GM21723 (cell line): ENCODE measurements at regions not wholly inside any gene's neighbourhood (a gene's known extent, or its start where the extent isn't known, plus 50 kb on each side); places are given as distances from the start of the nearest gene placed in this dataset.
"Not testable (repeated sequence)": the region's sequence is repeated elsewhere in the genome, so short reads cannot be mapped to it uniquely, and the experiment has no call there.

Experiments
- ATAC-seq: cut with Tn5 transposase; IDR thresholded peaks from one replicate; pipeline ENCODE4 v1.9.1; 2021; ENCODE audit warnings: mild to moderate bottlenecking, moderate library complexity; ENCODE audit not compliant: unreplicated experiment

DNA sequence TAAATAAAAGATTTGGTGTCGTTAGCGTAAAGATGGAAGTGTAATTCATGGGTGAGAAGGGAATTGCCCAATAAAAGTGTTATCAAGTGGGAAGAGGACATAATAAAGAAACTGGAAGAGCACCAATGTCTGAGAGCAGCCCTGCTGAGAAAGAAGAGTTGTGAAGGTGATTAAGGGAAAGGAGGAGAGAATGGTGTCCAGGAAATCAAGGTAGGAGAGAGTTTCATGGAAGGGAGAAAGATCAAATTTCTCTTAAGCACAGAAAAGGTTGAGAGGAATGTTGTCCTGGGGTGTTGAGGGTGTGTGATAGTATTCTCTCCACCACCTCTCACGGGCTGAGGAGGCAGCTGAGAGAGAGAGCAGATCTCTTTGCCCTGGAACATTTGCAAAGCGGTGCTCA, 339.7 kb downstream of the SATB1 start:
- ATAC-seq = no peak

DNA sequence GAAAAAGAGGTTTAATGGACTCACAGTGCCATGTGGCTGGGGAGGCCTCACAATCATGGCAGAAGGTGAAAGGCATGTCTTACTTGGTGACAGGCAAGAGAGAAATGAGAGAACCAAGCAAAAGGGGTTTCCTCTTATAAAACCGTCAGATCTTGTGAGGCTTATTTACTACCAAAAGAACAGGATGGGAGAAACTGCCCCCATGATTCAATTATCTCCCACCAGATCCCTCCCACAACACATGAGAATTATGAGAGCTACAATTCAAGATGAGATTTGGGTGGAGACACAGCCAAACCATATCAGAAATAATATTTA, 340.8 kb upstream of the TBC1D5 start:
- not testable (repeated sequence) for ATAC-seq

DNA sequence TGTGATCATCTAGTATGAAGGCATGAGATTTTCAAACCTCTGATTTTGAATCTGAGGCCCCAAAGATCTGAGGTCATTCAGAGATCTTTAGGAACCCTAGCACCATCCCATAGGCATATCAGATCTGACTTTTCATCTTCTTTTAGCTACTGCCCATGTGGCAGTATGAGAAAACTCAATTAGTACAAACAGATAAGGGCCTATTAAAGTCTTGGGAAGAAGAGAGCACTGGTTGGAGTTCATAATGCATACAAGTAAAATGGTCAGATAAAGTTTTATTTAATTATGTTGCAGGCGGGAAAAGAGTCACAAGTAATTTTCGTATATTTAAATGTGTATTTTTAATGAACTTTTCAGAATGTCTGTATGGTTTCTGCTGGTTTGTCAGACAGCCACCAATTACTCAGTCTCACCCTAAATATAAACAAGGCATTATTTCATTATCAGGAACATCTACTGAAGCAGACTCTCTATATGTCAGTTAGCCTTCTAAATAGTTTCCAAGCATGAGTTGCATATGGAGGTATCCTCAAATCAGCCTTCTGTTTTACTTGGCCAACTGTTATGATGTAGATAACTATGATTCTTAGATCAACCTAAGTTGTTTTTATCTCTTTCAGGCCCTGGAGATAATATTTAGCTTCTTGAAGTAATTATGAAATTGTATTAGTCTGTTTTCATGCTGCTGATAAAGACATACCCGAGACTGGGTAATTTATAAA, 340.3 kb upstream of the TBC1D5 start:
- ATAC-seq = no peak

DNA sequence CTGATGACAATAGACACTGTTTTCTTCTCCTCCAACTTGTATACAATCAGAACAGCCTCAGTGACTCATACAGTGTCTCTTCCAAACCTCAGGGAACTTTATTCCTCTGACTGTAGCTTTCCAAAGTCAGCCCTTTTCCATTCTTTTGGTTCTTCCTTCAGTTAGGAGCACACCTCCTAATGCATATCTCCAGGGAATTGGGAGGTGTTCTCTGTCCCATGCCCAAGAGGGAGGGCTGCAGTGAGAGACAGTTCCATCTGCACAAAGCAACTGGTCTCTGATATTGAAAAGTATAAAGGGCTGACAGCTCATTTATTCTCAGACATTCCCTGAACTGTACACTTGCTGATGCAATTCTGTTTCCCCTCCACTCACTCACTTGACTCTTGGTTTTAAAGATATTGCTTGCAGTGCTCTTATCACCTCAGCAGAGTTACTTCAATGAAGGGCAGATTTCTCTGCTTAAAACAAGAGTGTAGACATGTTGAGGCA, 337.8 kb upstream of the TBC1D5 start:
- no peak for ATAC-seq

DNA sequence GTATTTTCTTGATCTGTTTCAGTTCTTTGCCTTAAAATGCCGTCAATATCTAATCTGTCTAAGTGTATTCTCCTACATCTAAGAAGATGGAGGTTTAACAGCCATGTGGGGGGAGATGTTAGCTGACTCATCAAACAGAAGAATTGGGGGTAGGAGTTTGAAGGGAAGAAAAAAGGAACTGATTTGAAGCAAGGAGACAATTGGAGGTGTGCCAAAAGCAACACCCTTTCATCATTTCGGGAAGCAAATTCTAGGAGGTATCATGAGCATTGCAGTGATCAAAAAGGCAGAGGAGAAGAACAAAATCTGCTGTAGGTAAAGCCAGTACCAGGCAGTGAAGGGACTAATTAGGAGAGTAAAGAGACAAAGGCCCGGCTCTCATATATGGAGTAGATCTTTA, 337.3 kb upstream of the TBC1D5 start:
- no peak for ATAC-seq

DNA sequence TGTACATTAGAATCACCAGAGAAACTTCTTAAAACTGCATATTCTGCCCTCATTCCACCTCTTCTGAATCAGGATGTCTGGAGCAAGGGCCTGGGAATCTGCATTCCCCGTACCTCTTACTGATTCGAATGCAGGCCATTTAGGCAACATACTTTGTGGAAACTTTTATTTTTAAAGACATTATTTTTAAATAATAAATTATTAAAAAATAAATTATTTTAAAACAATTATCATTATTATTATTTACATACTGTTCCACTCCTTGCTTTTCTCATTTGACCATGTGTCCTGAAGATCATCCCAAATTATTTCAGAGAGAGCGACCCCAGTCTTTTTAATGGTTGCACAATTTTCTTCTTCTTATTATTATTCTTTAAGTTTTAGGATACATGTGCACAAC, 336.6 kb upstream of the TBC1D5 start:
- ATAC-seq = no peak

DNA sequence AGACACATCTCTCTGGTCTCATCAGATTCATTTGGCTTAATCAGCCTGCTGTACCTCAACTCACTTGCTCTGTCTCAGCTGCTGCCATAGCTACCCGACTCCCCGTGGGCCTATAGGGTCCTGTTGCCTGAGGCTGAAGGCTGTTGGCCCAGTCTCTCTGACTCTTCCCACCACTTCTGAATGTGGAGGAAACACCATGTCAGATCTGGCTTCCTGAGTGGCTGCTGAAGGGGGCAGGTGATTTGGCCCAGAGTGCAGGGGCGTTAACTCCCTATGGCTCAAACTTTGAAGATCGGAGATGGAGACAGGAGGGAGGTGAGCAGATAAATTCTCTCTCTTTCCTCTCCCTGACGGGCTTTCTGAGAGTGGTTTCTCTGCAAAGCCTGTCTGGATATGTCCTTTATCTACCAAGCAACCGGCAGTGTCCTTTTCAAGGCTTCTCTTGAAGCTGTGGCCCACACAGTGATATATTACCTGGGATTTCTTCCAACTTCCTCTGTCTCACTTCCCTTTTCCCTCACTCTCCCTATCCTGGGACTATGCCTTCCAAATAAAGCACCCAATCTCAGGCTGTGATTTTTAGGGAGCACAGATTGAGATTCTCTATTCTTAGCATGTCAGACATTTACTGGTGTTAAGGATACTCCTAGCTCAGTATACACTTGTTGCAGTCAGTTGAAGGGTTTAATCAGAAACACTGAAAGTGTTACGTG, 334.9 kb upstream of the TBC1D5 start:
- no peak for ATAC-seq

DNA sequence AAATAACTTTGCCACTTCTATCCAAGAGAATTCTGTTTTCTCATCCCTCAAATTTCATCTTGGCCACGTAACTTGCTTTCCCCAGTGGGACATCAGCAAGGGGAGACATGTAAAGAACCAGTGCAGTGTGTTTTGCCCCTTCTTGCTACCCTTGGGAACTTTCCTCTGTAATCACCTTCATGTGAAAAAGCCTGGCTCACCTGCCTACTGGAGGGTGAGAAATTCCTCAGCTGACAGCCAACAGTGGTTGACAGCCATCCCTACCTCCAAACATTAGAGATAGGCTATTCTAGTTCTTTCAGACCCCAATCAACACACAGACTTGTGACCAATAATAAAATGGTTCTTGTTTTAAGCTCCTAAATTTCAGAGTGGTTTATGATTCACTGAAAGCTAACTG, 333.9 kb upstream of the TBC1D5 start:
- no peak for ATAC-seq

DNA sequence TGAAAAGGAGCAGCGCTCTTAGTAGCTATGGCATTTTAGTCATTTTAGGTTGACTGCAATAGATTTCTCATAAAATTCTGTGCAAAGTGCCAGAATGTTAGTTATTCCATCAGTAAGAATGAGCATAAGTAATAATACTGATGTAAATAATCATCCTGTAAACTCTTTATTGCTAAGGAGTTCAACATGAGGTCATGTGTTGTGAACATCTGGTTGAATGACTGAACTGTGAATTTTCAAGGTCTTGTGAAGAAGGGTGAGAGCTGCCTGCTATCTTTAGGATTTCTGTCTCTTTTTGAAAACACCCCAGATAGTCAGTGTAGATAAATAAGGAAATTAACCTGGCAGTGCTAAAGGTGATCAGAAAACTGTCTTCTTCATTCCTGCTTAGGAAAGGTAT, 333.4 kb upstream of the TBC1D5 start:
- no peak for ATAC-seq

DNA sequence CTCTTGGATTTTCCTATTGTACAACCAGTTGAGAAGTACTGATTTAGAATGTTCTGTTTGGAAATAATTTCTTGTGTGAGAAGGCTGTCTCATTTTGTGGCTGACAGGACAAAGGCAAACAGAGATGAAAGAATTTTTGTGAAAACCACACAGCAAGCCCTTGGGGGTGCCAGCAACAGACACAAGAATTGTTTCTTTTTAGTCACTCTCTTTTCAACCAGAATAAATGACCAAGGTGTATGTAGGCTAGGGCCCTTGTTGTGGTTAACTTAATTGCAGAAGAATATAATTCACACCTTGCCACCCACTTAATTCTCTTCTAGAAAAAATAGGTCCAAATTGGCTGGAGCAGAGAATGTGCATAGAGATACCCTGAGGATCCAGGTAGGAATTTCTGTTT, 329.4 kb upstream of the TBC1D5 start:
- ATAC-seq = no peak

DNA sequence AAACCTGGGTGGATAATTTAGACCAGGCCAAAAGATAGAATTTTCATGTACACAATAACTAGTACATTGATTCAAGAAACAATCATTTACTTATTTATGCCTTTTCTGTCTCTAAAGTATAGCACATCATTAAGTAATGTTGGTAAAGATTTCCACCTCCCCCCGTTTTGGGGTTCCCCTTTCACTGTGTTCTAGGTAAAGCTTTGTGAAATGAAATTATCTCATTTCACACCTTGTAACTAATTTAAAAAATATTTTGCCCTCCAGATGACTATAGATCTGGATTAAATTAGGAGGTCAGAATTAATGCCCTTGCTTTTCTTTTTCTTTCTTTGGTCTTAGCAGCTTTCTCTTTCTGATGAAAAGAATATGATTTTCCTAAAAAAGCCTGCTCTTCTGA, 328.5 kb upstream of the TBC1D5 start:
- ATAC-seq = no peak

DNA sequence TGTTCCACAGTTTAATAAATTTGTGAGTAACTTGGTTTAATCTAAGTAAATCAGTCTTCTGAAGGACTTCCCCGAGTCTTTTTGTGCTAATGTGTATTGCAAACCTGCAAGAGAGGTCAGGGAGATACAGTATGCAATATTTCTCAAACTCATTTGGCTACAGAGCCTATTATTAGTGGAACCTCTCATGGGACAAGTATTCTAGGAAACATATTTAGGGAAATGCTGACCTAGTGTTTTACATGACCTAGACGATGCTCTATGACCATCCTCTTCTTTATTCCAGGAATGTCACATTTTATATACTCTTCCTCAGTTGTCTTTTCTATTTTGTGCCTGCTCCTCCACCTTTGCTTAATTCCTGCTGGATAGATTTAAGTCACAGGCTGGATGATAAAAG, 327.8 kb upstream of the TBC1D5 start:
- no peak for ATAC-seq

DNA sequence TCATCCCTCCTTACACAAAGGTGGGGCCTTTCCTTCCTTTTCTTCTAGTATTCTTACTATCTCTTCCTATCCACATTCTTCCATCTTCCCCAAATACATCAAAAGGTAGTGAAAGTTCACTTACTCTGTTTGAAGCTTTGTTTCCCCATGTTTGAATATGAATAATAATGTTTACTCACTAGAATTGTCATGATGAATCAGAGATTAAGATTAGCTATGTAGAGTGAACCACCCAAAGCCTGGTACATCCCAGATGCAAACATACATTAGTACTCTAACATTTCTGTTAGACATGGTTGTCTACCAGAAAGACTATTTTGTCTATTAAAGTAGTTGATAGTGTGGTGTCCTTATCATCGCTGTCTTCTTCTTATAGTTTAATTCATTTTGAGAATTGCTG, 327.1 kb upstream of the TBC1D5 start:
- no peak for ATAC-seq

DNA sequence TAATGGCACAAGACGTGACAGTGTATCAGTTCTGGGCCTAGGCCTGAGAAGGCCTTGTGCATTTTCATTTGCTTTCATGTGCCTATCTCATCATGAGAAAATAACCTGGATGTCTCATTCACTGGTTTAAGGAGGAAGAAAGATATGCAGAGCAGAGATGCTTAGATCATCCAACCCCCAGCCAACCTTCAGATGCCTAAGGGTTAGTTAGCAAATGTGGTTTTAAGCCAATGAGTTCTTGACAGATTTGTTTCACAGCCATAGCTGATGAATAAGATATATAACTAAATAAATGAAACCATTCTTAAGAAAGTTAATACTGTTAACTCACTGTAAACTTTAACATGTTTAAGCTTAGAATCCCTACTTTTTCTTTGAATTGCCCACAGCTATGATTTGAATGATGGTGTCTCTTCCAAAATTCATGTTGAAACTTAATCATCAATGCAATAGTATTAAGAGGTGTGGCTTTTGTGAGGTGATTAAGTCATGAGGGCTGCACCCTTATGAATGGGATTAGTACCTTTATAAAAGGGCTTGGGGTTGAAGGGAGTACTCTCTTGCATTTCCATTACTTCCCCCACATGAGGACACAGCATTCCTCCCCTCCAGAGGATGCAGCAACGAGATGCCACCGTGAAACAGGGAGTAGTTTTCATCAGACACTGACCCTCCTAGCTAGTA, 324.6 kb upstream of the TBC1D5 start:
- no peak for ATAC-seq

DNA sequence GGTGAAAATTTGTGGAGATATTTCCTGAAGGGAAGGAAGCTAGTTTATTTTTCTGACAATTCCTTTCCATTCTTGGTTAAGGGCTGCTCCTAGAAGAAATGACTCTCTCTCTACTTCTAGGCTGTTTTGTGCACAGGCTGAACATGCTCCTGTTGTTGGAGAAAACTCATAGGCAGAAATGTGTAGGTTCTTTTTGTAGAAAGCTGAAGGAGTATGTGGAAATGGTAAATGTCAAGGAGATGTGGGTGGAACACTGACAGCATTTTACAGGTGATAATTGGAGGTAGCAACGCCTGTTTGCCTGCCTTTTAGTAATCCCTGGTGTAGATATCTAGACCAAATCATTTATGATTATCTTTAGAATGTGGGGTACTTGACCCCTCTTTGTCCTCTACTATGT, 322.2 kb upstream of the TBC1D5 start:
- no peak for ATAC-seq

DNA sequence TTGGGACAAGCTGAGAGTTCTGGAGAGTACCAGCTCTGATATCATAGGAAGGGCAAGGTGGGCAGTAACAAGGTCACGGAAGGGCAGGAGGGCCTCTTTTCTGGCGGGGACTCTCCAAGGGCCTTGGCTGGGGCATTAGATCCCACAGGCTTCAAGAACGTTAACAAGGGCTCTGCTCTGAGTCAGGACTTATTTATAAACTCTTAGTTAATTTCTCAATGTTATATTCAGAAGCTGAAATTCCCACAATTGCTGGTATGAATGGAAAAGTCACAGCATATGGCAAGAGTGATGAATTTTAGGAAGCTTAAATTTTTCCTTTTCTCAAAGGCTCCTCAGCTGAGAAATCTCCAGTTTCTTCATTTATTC, 320.2 kb upstream of the TBC1D5 start:
- no peak for ATAC-seq

DNA sequence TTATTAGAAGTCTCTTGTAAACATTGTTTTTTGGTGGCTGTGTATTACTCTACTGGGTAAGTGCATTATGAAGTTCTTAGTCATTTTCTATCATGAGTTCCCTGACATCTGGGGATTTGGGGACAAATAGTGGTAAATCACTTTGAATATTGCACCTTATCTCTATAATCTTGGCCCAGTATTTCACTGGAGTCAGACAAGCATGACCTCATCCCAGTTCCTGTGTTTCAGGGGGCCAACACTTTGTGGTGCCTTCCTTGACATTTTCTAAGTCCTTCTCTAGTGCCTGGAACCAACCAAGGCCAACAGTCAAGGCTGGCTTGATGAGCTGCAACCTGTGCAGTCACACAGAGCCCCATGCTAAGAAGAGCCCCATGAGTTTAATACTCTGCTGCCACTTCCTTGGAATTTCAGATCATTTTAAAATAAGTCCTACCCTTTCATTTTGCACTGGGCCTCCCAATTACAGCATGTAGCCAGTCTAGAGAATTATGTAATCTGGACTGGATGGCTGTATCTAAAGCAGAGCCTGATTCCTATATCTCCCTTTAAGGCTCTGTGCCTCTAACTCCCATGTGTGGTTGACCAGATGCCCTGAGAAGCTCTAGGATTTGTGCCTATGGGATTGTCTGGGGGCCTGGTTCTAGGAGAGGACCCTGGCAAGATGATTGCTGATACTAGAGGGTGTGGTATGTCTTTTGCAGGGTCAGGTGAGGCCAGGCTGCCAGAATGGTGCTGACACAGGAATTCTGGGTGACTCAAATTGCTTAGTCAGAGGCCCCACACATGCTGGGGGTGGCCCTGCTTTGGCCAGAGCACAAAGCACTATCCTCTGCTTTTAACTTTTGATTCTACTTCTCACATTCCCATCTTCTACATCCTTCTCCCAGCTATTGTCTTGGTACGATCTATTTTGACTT, 319.6 kb upstream of the TBC1D5 start:
- no peak for ATAC-seq

DNA sequence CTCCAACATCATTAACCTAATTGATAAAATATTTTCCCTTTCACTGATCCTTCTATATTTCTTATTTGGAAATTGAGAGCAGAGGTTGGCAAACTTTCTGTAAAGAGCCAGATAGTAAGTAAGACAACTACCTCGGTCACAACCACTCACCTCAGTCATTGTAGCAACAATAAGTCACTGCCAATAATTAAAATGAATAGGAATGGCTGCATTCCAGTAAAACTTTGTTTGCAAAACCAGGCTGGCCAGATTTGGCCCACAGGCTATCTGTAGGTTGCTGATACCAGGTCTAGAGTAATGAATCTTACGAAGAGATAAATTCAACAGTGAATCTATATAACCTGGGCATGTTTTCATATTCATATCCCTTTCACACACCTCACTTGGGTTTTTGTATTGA, 316.2 kb upstream of the TBC1D5 start:
- ATAC-seq = no peak

DNA sequence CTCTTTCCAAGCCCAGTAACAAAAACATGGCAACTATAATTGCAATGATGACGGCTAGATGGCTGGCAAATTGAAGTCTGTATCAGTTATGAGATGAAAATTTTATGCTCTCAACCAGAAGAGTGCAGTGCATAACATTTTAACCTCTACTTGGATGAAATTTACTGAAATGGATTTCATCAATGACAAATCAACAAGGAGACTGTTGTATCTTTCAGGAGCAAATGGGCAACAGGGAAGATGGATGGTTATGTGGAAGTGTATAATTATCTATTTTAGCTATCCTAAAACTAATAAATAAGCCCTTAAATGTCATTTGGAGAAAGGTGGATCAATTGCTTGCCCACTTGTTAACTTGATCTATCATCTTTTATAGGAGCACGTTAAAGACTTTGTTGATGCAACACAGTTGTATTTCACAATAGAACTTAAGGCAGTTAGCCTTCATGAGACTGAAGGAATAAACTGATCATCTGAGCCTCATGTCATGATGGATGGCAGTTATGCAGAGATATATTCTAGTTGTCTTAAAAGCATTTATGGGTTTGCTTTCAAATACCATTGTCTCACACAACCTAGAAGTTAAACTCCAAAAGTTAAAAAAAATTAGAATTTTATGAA, 315.1 kb upstream of the TBC1D5 start:
- no peak for ATAC-seq

DNA sequence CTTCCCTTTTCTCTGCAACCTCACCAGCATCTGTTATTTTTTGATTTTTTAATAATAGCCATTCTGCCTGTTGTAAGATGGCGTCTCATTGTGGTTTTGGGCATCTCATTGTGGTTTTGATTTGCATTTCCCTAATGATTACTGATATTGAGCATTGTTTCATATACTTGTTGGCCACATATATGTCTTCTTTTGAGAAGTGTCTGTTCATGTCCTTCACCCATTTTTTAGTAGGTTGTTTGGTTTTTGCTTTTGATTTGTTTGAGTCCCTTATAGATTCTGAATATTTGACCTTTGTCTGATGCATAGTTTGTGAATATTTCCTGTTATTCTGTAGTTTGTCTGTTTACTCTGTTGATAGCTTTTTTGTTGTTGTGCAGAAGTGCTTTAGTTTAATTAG, 312.2 kb upstream of the TBC1D5 start:
- no peak for ATAC-seq

DNA sequence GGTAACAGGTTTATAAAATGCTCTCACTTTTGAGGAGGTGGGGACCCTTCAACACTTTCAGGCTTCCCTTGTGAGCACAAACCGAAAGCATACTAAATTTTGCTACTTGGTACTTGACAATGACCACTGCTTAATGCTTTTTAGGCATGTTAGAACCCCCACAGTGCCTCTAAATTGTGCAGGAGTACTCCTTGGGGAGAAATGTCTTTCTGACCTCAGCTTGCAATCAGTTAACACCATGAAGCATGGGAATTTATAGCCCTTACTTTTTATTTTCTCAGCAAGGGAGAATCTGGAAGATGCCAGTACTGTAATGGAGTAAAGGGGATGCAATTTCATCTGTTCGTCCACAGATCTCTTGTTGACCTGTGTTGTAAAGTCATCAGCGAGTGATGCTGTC, 308.9 kb upstream of the TBC1D5 start:
- no peak for ATAC-seq
